ENCODE measurements at regions not wholly inside any gene's neighbourhood (a gene's known extent, or its start where the extent isn't known, plus 50 kb on each side); places are given as distances from the start of the nearest gene placed in this dataset.

DNA sequence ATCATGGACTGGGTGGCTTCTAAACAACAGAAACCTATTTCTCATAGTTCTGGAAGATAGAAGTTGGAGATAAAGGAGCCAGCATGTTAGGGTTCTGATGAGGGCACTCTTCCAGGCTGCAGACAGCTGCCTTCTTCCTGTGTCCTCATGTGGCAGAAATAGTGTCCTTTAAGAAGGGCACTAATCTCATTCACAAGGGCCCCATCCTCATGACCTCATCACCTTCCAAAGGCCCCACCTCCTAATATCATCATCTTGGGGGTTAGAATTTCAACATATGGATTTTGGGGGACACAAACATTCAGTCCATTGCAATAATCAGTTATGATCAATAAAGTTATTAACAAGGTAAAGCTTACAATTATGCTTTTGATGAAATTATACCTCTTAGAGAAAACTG is 130.8 kb upstream of the SLC22A23 start:
- no peaks in the 10 kb centered on the region; the same call in 1 of the 3 replicates for H3K9me3 Mint-ChIP-seq

More for the DNA sequence above, 130.8 kb upstream of the SLC22A23 start:
- Mint-ChIP-seq H3K27ac (no peak overlapping the region), H3K4me1 (no peaks in the 10 kb centered on the region), H3K27me3 (ENCODE audit: insufficient read depth, low read depth, poor library complexity) (peaks cover 4% of the 10 kb centered on the region), H3K4me3 (no peak overlapping the region), H3K36me3 (ENCODE audit: low read depth) (no peaks in the 10 kb centered on the region)
- Histone ChIP-seq H3K4me3 (no peak overlapping the region), H3K27me3 (ENCODE audit: insufficient read depth) (no peaks in the 10 kb centered on the region), H3K79me2 (replicated peaks; ENCODE audit: insufficient read depth) (no peaks in the 10 kb centered on the region), H3F3A (replicated peaks; ENCODE audit: low read depth) (no peaks in the 10 kb centered on the region), H2AFZ (no peak overlapping the region), H3K4me1 (ENCODE audit: insufficient read depth) (no peaks in the 10 kb centered on the region), H3K36me3 (ENCODE audit: insufficient read depth) (no peaks in the 10 kb centered on the region), H4K20me1 (replicated peaks; ENCODE audit: insufficient read depth) (no peaks in the 10 kb centered on the region), H3K27ac (ENCODE audit: low read depth) (no peak overlapping the region), H3K9me2 (ENCODE audit: insufficient read depth) (no peaks in the 10 kb centered on the region), H3K4me2 (no peak overlapping the region)
- DNase-seq (ENCODE audit: low spot score) (no peak), ATAC-seq (no peak)
- TF ChIP-seq EZH2phosphoT487 (IDR thresholded peaks at IDR 0.05; ENCODE audit: unreplicated experiment) (no peak), STAT1 (IDR thresholded peaks at IDR 0.05; ENCODE audit: unreplicated experiment) (no peak), POLR2AphosphoS5 (IDR thresholded peaks at IDR 0.05; ENCODE audit: low read depth) (no peak), ZNF331 (CRISPR knock-in tag; IDR thresholded peaks at IDR 0.05; ENCODE audit: low read depth) (no peak), ZNF114 (CRISPR knock-in tag; IDR thresholded peaks at IDR 0.05) (no peak), JUNB (IDR thresholded peaks at IDR 0.05; ENCODE audit: unreplicated experiment) (no peak), EZH2 (IDR thresholded peaks at IDR 0.05; ENCODE audit: low read depth, unreplicated experiment) (no peak), CREB1 (CRISPR knock-in tag; IDR thresholded peaks at IDR 0.05; ENCODE audit: low read depth) (no peak), NANOG (IDR thresholded peaks at IDR 0.05; ENCODE audit: borderline replicate concordance) (no peak)
- TF ChIP-seq, protein P1, sequence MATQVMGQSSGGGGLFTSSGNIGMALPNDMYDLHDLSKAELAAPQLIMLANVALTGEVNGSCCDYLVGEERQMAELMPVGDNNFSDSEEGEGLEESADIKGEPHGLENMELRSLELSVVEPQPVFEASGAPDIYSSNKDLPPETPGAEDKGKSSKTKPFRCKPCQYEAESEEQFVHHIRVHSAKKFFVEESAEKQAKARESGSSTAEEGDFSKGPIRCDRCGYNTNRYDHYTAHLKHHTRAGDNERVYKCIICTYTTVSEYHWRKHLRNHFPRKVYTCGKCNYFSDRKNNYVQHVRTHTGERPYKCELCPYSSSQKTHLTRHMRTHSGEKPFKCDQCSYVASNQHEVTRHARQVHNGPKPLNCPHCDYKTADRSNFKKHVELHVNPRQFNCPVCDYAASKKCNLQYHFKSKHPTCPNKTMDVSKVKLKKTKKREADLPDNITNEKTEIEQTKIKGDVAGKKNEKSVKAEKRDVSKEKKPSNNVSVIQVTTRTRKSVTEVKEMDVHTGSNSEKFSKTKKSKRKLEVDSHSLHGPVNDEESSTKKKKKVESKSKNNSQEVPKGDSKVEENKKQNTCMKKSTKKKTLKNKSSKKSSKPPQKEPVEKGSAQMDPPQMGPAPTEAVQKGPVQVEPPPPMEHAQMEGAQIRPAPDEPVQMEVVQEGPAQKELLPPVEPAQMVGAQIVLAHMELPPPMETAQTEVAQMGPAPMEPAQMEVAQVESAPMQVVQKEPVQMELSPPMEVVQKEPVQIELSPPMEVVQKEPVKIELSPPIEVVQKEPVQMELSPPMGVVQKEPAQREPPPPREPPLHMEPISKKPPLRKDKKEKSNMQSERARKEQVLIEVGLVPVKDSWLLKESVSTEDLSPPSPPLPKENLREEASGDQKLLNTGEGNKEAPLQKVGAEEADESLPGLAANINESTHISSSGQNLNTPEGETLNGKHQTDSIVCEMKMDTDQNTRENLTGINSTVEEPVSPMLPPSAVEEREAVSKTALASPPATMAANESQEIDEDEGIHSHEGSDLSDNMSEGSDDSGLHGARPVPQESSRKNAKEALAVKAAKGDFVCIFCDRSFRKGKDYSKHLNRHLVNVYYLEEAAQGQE (IDR thresholded peaks at IDR 0.05; ENCODE audit: unreplicated experiment), result no peak
- TF ChIP-seq, protein P2, sequence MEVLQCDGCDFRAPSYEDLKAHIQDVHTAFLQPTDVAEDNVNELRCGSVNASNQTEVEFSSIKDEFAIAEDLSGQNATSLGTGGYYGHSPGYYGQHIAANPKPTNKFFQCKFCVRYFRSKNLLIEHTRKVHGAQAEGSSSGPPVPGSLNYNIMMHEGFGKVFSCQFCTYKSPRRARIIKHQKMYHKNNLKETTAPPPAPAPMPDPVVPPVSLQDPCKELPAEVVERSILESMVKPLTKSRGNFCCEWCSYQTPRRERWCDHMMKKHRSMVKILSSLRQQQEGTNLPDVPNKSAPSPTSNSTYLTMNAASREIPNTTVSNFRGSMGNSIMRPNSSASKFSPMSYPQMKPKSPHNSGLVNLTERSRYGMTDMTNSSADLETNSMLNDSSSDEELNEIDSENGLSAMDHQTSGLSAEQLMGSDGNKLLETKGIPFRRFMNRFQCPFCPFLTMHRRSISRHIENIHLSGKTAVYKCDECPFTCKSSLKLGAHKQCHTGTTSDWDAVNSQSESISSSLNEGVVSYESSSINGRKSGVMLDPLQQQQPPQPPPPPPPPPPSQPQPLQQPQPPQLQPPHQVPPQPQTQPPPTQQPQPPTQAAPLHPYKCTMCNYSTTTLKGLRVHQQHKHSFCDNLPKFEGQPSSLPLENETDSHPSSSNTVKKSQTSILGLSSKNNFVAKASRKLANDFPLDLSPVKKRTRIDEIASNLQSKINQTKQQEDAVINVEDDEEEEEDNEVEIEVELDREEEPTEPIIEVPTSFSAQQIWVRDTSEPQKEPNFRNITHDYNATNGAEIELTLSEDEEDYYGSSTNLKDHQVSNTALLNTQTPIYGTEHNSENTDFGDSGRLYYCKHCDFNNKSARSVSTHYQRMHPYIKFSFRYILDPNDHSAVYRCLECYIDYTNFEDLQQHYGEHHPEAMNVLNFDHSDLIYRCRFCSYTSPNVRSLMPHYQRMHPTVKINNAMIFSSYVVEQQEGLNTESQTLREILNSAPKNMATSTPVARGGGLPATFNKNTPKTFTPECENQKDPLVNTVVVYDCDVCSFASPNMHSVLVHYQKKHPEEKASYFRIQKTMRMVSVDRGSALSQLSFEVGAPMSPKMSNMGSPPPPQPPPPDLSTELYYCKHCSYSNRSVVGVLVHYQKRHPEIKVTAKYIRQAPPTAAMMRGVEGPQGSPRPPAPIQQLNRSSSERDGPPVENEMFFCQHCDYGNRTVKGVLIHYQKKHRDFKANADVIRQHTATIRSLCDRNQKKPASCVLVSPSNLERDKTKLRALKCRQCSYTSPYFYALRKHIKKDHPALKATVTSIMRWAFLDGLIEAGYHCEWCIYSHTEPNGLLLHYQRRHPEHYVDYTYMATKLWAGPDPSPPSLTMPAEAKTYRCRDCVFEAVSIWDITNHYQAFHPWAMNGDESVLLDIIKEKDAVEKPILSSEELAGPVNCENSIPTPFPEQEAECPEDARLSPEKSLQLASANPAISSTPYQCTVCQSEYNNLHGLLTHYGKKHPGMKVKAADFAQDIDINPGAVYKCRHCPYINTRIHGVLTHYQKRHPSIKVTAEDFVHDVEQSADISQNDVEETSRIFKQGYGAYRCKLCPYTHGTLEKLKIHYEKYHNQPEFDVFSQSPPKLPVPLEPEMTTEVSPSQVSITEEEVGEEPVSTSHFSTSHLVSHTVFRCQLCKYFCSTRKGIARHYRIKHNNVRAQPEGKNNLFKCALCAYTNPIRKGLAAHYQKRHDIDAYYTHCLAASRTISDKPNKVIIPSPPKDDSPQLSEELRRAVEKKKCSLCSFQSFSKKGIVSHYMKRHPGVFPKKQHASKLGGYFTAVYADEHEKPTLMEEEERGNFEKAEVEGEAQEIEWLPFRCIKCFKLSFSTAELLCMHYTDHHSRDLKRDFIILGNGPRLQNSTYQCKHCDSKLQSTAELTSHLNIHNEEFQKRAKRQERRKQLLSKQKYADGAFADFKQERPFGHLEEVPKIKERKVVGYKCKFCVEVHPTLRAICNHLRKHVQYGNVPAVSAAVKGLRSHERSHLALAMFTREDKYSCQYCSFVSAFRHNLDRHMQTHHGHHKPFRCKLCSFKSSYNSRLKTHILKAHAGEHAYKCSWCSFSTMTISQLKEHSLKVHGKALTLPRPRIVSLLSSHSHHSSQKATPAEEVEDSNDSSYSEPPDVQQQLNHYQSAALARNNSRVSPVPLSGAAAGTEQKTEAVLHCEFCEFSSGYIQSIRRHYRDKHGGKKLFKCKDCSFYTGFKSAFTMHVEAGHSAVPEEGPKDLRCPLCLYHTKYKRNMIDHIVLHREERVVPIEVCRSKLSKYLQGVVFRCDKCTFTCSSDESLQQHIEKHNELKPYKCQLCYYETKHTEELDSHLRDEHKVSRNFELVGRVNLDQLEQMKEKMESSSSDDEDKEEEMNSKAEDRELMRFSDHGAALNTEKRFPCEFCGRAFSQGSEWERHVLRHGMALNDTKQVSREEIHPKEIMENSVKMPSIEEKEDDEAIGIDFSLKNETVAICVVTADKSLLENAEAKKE (CRISPR knock-in tag; IDR thresholded peaks at IDR 0.05), result no peak
- TF ChIP-seq, protein P3, sequence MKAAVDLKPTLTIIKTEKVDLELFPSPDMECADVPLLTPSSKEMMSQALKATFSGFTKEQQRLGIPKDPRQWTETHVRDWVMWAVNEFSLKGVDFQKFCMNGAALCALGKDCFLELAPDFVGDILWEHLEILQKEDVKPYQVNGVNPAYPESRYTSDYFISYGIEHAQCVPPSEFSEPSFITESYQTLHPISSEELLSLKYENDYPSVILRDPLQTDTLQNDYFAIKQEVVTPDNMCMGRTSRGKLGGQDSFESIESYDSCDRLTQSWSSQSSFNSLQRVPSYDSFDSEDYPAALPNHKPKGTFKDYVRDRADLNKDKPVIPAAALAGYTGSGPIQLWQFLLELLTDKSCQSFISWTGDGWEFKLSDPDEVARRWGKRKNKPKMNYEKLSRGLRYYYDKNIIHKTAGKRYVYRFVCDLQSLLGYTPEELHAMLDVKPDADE (IDR thresholded peaks at IDR 0.05), result no peak
- TF ChIP-seq, protein P4, sequence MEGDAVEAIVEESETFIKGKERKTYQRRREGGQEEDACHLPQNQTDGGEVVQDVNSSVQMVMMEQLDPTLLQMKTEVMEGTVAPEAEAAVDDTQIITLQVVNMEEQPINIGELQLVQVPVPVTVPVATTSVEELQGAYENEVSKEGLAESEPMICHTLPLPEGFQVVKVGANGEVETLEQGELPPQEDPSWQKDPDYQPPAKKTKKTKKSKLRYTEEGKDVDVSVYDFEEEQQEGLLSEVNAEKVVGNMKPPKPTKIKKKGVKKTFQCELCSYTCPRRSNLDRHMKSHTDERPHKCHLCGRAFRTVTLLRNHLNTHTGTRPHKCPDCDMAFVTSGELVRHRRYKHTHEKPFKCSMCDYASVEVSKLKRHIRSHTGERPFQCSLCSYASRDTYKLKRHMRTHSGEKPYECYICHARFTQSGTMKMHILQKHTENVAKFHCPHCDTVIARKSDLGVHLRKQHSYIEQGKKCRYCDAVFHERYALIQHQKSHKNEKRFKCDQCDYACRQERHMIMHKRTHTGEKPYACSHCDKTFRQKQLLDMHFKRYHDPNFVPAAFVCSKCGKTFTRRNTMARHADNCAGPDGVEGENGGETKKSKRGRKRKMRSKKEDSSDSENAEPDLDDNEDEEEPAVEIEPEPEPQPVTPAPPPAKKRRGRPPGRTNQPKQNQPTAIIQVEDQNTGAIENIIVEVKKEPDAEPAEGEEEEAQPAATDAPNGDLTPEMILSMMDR (conservative IDR thresholded peaks at IDR 0.05; ENCODE audit: low read depth in 2 of 2), result no peak
